ENCODE measurements at regions not wholly inside any gene's neighbourhood (a gene's known extent, or its start where the extent isn't known, plus 50 kb on each side); places are given as distances from the start of the nearest gene placed in this dataset.

DNA sequence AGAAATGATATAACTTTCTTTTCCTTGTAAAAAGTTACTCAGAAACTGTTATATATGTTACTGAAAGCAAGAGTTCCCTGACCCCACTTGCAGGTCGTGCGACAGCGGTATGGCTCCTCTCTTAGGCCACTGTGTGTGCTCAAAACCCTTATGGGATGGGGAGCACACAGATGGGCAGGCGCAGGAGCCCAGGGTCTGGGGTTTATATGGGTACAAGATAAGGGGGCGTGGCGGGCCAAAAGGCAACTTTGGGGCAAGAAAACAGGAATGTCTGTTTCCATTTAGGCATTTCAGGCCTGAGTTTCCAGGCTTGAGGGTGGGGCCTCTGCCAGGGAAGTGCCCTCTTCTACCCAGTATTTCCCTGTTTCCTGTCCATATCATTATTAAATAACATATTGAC is 736.5 kb downstream of the VGLL3 start:
- no peak for DNase-seq

DNA sequence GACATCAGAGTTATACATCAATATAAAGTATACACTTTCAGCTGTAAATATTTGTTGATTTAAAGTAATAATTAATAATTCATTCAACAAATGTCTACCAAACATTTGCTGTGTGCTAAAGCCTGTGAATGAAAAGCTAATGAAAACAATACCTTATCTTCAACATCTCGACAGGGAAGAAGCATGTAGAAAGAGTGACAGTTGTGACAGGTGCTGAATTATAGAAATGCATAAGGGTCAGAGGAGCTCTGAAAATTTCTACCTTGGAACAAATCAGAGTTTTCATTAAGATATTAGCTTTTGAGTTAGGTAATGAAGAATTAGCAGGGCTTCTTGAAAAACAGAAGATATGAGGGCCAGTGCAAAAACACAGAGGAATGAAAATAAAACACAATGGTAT is 739.2 kb downstream of the VGLL3 start:
- DNase-seq: no peak

DNA sequence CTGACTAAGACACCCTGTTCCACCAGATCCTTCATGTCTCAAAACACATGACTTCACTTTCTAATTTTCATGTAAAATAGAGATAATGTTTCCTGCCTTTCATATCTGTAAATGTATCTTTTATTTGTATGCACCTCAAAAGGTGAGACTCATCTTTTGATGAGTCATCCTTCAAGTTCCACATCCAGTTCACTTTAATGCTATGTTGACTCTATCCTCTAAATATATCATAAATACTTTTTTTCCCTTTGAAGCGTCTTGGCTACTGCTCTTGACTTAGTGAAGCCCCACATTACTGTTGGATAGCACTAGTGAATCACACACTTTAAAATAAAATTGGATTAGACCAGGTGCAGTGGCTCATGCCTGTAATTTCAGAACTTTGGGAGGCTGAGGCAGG is 741.1 kb downstream of the VGLL3 start:
- DNase-seq: no peak

DNA sequence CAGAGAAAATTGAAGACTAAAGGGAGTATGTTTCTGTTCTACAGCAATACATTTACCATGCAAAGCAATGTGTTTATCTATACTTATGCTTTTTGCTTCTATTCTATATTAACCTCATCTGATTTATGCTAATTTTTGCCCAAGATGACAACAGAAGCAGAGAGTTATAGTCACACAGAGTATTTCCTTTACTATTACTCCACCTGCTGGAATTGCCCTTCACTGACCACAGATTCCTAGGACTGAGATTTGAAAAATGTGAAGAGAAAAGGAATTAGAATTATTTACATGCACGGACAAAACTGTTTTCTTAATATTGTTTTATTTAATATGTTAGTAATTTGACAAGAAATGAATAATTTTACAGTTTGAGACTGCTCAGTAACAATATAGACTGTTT is 745.6 kb downstream of the VGLL3 start:
- DNase-seq: no peak

DNA sequence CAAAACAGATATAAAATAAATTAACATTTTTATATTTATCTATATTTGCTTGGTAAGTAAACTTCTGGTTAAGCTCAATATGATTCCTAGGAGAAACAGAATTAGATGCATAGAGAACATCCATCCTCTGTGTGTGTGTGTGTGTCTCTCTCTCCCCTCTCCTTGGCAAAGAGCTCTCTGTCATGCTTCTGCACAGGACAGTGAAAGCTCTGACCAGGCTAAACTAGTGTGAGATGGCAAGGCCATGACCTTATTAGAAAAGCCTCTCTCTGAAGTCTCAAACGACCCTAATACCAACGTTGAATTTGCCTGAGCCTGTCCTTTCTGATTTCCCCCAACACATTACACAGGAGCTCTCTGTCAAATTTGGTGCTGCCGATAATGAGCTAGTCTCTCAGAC is 746.0 kb downstream of the VGLL3 start:
- DNase-seq: no peak

DNA sequence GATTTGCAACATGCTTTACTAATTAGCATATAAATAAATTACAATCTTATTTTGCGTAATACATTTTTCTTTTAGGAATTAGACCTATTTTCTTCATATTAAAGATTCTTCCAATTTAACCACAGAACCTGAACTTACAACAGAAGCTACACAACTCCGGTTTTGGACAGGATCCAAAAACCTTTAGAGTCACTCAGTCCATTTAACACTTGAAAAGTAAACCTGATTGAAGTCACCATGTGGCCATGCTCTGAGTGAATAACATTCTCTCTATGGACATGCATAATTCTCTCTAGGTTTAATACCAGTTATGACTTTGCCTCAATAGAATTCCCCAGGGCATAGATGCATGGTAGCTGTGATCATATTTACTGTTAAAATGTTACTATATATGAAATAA is 751.0 kb downstream of the VGLL3 start:
- no peak for DNase-seq

DNA sequence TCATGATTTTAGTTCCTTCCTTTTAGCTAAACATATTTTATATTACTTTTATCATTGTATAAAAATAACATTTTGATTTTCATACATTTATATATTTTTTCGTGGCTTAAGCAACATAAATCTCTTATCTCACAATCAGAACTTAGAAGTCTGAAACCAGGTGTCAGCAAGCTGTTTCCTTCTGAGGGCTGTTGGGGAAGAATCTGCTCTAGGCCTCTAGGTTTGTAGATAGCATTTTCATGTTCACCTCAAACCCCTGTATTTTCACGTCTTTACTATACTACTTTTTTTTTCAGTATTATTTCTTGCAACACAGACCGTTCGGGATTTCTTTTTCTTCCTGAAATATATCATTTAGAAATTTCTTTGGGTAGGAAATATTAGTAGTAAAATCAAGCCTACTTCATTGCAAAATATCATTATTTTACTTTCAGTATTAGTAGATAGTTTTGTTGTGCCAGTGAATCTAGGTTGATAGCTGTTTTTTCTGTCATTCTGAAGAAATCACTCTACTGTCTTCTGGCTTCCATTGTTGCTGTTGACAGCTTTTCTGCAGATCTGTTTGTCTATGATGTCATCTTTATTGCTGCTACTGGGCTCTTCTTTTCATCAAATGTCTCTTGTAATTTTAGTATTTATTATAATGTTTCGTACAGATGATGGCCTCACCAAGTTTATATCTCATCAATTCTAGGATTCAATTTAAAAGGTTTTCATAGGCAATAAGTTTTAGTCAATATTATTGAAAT is 756.3 kb downstream of the VGLL3 start:
- no peak for DNase-seq

DNA sequence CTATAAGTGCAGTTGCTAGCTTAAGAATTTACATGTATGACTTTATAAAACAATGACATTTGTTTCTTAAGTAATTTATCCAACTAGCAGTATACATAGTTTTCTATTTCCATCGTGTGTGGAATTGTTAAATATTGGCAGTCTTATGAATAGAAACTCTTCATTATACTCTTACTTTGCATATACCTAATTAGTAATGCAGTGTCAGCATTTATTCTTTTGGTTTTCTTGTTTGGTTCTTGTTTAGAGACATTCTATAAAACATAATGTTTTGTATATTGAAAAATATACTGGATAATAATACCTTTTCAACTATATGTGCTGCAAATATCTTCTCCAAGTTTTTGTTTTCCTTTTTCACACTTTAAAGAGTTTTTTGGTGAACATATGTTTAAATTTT is 760.2 kb downstream of the VGLL3 start:
- DNase-seq: no peak

DNA sequence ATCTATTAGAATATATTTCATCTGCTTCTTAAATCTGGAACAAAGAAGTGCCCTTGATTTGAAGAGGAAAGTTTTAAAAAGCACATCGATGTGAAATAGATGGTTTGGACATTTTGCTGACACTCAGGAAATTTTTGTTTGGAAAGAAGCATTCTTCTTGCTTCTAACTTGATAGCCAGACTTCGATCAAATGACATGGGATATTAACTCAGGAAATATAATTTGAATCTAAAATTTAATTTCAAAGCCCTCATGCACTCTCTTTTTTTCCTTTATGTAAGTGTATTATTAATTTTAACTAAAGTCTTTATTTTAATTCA is 761.2 kb downstream of the VGLL3 start:
- no peak for DNase-seq

DNA sequence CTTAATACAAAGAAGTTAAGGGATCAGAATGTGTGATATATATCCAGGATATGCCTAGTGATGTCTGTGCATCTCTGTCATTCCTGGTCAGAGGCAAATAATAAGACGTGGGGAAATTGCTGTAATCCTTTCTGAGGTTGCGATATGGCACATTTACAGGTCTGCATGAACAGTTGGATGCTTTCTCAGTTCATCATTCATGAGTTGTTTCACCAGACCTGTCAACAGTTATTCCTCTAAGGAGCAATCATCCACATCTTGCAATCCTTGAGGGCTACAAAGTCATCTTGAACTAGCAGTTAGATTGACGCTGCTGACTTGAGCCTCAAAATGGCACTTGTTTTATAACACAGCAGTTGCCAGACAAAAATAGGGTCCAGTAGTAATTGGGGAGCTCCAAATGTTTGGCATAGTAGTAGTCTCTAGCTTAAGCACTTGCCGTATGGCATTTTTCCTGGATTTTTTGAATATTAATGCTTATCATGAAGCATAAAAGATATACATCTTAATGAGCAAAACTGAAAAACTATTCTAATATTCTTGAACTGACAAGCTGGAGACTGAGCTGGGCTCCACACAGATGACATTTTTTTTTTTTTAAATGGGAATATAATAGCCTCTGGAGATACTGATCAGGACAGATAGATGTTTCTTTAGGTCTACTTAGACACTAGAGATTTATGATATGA is 761.7 kb downstream of the VGLL3 start:
- DNase-seq: peak; percentile 27

DNA sequence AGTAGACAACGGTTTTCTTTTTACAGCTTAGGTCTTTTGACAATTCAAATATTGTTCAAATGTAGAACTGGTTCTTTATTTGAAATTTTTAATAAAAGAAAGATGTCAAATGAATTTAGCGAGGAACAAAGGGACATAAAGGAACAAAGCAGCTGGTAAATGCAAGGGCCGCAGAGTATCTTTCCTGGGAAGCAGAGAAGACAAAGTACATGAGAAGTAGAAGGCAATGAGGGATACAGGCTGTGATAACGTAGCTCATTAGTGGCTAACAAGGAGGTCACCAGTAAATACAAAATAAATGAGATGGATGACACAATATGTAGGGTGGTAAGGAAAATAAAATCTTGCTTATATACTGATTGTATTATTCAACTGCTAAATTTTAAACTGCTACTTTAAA is 762.8 kb downstream of the VGLL3 start:
- no peak for DNase-seq

DNA sequence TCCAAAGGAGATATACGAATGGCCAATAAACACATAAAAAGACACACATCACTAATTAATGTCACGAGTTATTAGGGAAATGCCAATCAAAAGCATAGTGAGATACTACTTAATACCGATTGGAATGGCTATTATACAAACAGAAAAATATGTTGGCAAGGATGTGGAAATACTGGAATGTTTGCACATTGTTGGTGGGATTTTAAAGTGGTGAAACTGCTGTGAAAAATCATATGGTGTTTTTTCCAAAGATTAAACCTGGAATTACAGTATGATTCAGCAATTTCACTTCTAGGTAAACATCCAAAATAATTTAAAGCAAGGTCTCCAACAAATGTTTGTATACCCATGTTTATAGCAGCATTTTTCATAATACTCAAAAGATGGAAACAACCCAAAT is 765.5 kb downstream of the VGLL3 start:
- DNase-seq: no peak

DNA sequence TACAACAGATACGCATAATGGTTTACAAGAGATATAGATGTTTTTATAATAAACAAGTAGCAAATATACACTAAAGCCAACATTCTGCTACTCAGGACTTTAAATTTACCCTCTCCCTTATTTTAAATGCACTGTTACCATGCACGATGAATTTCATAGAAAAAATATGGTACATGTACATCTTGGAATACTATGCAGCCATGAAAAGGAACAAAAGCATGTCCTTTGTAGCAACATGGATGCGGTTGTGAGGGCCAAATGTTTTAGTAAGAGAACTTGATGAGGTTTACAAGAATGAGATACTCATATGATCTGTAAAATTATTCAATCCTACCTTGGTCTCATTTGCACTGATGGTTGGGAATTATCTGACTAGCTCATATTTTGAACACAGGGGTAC is 769.3 kb downstream of the VGLL3 start:
- DNase-seq: no peak

DNA sequence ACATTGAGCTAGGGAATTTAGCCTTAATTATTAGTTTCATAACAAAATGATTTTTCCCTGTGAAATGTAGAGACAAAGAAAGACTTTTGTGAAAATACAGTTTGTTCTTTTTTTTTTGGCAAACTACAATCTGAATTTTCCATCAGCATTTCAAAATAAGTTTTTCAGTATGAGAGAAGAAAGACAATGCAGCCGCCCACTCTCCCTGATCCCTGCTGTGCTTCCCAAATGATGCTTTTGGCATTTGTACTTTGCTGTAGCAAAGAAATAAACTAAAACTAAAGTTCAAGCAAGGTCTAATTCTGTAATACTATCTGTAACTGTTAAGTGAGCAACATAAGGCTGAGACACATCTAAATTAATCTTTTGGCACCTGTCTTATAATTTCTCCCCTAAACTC is 782.2 kb downstream of the VGLL3 start:
- DNase-seq: no peak

DNA sequence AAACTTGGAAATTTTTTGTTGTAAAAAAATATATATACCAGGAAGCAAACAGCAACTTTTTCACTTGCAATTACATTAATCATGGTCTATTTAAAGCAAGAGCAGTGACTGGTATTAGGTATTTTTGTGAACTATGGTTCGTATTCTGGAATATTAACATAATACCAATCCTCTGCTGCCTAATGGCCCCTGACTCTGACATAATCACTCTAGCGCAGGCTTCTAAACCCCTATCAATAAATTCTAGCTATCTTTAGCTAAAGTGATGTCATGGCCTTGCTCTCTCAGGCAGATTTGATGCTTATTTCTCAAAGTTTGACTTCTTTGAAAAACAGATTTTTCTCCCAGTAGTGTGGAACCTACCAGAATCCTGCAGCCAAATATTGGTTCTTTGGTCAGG is 808.3 kb downstream of the VGLL3 start:
- no peak for DNase-seq

DNA sequence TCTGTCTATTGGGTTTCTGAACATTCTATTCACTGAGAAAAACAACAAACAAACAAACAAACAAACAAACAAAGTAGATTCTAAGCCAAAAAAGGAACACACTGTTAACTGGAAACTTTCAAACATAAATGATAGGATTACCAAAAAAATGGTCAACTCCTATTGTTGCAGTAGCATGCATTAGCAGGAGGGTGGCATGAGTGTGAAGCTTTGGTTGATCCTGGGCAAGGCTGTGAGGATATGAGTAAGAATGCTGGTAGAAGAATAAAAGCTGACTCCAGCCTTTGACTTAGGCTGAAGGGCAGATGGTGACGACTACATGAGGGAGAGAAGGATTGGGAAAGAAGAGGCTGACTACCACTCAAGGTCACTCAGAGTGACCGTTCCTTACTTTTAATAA is 810.3 kb downstream of the VGLL3 start:
- no peak for DNase-seq

DNA sequence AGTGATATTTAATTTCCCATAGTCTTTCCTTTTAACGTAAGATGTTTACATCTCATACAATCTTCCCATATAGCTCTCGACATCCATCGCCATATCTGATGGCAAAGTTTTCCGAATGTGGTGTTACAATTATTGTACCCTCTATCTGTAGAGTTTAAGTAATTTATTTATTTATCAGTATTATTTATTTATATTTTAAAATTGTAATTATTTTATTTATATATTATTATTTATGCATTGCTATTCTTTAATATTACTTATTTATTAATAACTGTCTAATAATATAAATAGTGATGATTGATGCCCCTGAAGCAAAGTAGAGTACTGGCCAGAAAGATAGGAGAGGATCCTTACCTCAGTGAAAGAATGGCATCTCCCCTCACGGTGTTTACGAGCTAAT is 812.9 kb downstream of the VGLL3 start:
- DNase-seq: no peak

DNA sequence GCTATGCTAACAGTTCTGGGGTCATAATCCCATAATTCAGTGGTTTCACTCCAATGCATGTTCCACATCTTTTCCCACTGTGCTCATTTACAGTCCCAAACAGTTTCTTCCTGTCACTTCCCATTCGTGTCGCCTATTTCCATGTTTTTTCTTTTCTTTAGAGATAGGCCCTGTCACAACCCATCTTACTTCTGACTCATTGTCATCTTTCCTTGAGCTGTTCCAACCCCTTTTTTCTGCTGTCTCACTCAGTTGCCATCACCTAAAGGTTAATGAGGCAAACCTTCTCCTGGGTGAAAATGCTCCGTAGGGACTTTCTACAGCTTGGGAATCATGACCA is 814.5 kb downstream of the VGLL3 start:
- no peak for DNase-seq

DNA sequence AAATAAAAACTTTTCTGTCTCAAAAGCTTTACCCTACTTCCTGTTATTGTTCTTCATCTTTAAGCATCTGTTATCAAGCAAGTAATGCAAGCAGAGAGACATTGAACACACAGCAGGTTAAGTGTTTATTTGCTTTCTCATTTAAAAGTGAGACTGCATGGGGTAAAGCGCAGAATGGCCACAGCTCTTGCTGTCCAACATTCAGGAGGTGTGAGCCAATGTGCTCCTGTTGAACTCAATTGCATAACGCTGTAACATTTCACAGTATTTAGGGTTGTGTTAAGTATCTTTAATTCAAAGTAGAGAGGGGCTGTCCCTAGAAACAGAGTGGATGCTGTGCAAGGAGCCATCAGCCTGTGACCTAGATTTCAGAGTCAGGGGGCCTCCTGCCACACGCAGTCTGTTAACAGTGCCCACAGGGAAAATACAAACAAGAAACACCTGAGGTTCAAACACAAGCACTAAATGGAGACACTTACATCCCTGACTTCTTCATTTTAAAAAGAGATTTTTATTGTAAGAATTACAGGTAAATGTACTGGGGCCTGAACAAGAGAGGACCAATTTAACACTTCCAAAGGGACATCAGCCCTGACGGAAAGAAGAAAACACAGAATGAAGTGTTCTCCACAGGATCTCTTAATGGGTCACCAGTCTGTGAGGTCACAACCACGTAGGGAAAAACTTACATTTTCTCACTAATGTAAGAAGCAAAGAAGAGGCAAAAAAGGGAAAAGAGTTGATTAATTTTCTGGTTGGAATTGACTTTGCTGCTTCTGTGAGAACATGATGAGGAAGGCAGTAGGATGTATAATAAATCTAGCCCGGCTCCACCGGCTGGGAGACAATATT is 815.1 kb downstream of the VGLL3 start:
- DNase-seq: no peak

DNA sequence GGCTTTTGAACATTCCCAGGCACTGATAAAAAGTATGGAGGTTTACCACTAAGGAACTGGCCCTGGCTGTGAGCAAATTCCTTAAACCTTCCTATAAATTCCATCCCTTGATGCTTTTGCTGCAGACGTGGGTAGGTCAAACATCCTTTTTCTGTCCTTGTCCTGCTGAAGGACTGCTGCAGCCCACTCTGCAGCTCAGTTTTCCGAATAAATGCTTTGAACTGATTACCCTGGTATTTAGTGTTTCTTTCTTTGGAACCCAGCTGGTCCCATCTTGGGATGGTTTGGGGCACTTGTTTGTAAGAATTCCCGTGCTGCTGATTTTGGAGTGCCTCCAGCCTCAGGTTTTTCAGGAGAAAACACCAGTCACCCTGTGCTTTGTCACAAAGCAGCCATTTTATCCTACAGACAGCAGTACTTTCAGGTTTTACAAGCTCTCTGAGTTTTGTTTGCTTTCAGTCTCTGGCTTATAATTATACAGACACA is 815.9 kb downstream of the VGLL3 start:
- no peak for DNase-seq

DNA sequence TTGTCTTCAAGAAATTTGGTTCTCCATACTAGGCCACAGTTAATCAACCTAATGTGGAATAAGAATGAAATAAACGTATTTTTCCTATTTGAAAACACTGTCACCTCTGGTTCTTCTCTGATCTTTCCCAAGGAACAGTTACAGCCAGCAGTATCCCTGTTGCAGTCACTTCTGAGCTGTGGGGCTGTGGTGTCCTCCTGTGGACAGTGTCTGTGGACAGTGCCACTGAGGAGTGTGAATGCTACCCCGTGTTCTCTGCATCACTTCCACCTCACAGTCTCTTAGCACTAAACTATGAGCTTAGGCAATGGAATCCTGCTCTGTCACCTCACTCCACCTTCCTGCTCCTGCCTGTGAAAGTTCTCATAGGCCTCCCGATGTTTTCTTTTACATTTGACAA is 817.5 kb downstream of the VGLL3 start:
- no peak for DNase-seq

DNA sequence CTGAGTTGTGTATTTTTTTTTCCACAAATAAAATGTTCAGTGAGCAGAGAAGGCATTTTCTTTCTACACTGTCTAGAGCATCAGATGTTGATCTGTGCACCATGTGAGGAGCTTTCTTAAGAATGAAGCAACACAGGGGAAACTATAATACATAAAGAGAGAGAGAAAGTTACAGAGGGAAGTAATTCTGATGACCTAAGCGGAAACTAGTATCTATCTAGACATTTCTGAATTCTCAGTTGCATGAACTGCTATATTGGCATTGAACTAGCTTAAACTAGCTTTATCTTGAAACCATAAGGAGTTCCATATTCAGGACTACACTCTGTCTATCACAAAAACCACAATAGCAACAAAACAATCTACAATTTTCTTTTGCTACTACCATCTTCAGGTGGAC is 822.4 kb downstream of the VGLL3 start:
- no peak for DNase-seq

DNA sequence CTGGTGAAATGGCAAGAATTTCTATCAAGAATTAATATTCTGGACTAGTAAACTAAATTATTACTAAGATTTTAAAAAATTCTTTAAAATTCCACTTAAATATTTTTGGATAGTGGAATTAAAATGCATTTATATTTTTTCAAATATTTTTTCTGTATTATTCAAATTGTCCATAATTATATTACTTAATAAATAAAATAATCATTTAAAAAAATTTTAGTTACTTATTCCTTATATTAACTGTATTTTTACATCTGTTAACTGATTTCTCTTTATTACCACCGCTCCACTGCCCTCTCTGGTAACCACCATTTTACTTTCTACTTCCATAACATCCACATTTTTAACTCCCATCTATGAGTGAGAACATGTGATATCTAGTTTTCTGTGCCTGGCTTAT is 828.4 kb downstream of the VGLL3 start:
- DNase-seq: no peak

DNA sequence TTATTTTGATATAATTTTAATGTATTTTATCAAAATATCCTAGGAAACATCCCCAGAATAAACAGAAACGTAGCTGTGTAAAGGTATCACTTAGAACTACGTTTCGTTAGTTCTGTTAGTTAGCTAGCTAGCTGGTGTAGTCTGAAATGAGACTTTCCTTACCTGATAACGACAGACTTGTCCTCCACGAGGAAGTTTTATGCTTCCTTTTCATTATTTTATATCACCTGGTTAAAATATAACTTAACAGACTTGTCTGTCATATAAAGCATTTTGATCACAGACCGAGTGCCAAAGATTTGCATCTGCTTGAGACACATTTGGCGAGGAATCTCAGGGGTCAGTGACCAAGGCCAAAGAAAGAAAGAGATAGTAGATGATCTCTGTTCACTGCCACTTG is 829.5 kb downstream of the VGLL3 start:
- DNase-seq: no peak
